H9 (cell line): ENCODE measurements at regions not wholly inside any gene's neighbourhood (a gene's known extent, or its start where the extent isn't known, plus 50 kb on each side); places are given as distances from the start of the nearest gene placed in this dataset.

Source experiments
- DNase-seq: peaks from one replicate; pipeline ENCODE4 v3.0.0-alpha.2; 2017
- H2AFZ ChIP-seq: one replicate; pipeline ENCODE4 v1.6.1; 2013; ENCODE audit warnings: mild to moderate bottlenecking, low read length, control low read depth, moderate library complexity
- H2AK5ac ChIP-seq: 2 replicates; pipeline ENCODE4 v1.6.1; 2013; ENCODE audit warnings: low read length, control low read depth, mixed read lengths; ENCODE audit not compliant: insufficient read length
- H2BK120ac ChIP-seq: one replicate; pipeline ENCODE4 v1.6.1; 2013; ENCODE audit warnings: low read depth, mild to moderate bottlenecking, low read length, control low read depth, inconsistent platforms; ENCODE audit not compliant: poor library complexity, severe bottlenecking
- H2BK12ac ChIP-seq: 2 replicates; pipeline ENCODE4 v1.6.1; 2013; ENCODE audit warnings: low read length, control low read depth, mixed read lengths, low read depth; ENCODE audit not compliant: insufficient read length
- H2BK15ac ChIP-seq: 2 replicates; pipeline ENCODE4 v1.6.1; 2013; ENCODE audit warnings: low read depth, low read length, control low read depth
- H2BK20ac ChIP-seq: one replicate; pipeline ENCODE4 v1.6.1; 2013; ENCODE audit warnings: low read depth, mild to moderate bottlenecking, low read length, control low read depth, inconsistent platforms; ENCODE audit not compliant: poor library complexity, severe bottlenecking
- H2BK5ac ChIP-seq: 2 replicates; pipeline ENCODE4 v1.6.1; 2013; ENCODE audit warnings: low read length, control low read depth, mixed read lengths; ENCODE audit not compliant: insufficient read length
- H3K14ac ChIP-seq: 2 replicates; pipeline ENCODE4 v1.6.1; 2013; ENCODE audit warnings: low read length, control low read depth; ENCODE audit not compliant: insufficient read depth
- H3K18ac ChIP-seq: 2 replicates; pipeline ENCODE4 v1.6.1; 2013; ENCODE audit warnings: low read depth, mild to moderate bottlenecking, mixed read lengths, low read length, control low read depth; ENCODE audit not compliant: insufficient read length
- H3K23ac ChIP-seq: 2 replicates; pipeline ENCODE4 v1.6.1; 2013; ENCODE audit warnings: low read length, control low read depth, mixed read lengths, low read depth; ENCODE audit not compliant: insufficient read length
- H3K23me2 ChIP-seq: 2 replicates; pipeline ENCODE4 v1.6.1; 2013; ENCODE audit warnings: low read depth, mild to moderate bottlenecking, mixed read lengths, low read length, control low read depth; ENCODE audit not compliant: insufficient read length, poor library complexity, severe bottlenecking
- H3K27ac ChIP-seq: 2 replicates; pipeline ENCODE4 v1.5.1; 2013; ENCODE audit warnings: low read length, control low read depth, mixed read lengths, low read depth; ENCODE audit not compliant: insufficient read length
- H3K27me3 ChIP-seq: 2 replicates; pipeline ENCODE4 v1.6.1; 2013; ENCODE audit warnings: low read length, control low read depth, inconsistent platforms; ENCODE audit not compliant: insufficient read depth
- H3K4ac ChIP-seq: 2 replicates; pipeline ENCODE4 v1.6.1; 2013; ENCODE audit warnings: low read depth, mild to moderate bottlenecking, control low read depth, inconsistent platforms, low read length, moderate library complexity
- H3K4me1 ChIP-seq: 2 replicates; pipeline ENCODE4 v1.6.1; 2013; ENCODE audit warnings: low read length, control low read depth, inconsistent platforms; ENCODE audit not compliant: insufficient read depth
- H3K4me2 ChIP-seq: 2 replicates; pipeline ENCODE4 v1.6.1; 2013; ENCODE audit warnings: low read length, control low read depth, mixed read lengths; ENCODE audit not compliant: insufficient read length, insufficient read depth
- H3K56ac ChIP-seq: 2 replicates; pipeline ENCODE4 v1.6.1; 2013; ENCODE audit warnings: low read depth, mild to moderate bottlenecking, mixed read lengths, low read length, control low read depth; ENCODE audit not compliant: insufficient read length
- H3K79me1 ChIP-seq: 2 replicates; pipeline ENCODE4 v1.6.1; 2013; ENCODE audit warnings: low read depth, mild to moderate bottlenecking, moderate library complexity, low read length, control low read depth, inconsistent platforms; ENCODE audit not compliant: insufficient read depth, poor library complexity, severe bottlenecking
- H3K79me2 ChIP-seq: 2 replicates; pipeline ENCODE4 v1.6.1; 2013; ENCODE audit warnings: low read length, control low read depth, inconsistent platforms; ENCODE audit not compliant: insufficient read depth
- H3K9ac ChIP-seq: 2 replicates; pipeline ENCODE4 v1.6.1; 2013; ENCODE audit warnings: low read length, control low read depth, mixed read lengths; ENCODE audit not compliant: insufficient read length; ENCODE audit errors: extremely low read depth
- H3K9me3 ChIP-seq: one replicate; pipeline ENCODE4 v1.6.1; 2013; ENCODE audit warnings: low read depth, low read length, inconsistent platforms; ENCODE audit not compliant: control insufficient read depth
- H3T11ph ChIP-seq: one replicate; pipeline ENCODE4 v1.6.1; 2013; ENCODE audit warnings: mild to moderate bottlenecking, low read length, control low read depth, inconsistent platforms
- H4K20me1 ChIP-seq: one replicate; pipeline ENCODE4 v1.6.1; 2013; ENCODE audit not compliant: control insufficient read depth, insufficient read length, insufficient read depth
- H4K5ac ChIP-seq: 2 replicates; pipeline ENCODE4 v1.6.1; 2013; ENCODE audit warnings: low read depth, mild to moderate bottlenecking, mixed read lengths, low read length, control low read depth; ENCODE audit not compliant: insufficient read length
- H4K8ac ChIP-seq: replicated peaks from 2 replicates; pipeline ENCODE4 v1.6.1; 2013; ENCODE audit warnings: low read length, control low read depth, mixed read lengths, low read depth; ENCODE audit not compliant: insufficient read length
- H4K91ac ChIP-seq: 2 replicates; pipeline ENCODE4 v1.6.1; 2013; ENCODE audit warnings: low read depth, mild to moderate bottlenecking, moderate library complexity, mixed read lengths, low read length, control low read depth; ENCODE audit not compliant: insufficient read length
- H3K27ac Mint-ChIP-seq, 3 experiments: 2 replicates in 2 of 3; 3 replicates in 1 of 3; pipeline ENCODE4 v1.8.0; 2020 to 2021; ENCODE audit warnings: mixed read lengths in 3 of 3, mild to moderate bottlenecking in 1 of 3, moderate library complexity in 1 of 3
- H3K27me3 Mint-ChIP-seq: 2 replicates; pipeline ENCODE4 v1.8.0; 2021; ENCODE audit warnings: low read depth, mild to moderate bottlenecking, moderate library complexity, mixed read lengths
- H3K36me3 Mint-ChIP-seq, 3 experiments: 2 replicates in 2 of 3; 3 replicates in 1 of 3; pipeline ENCODE4 v1.8.0; 2020 to 2021; ENCODE audit warnings: low read depth in 3 of 3, mixed read lengths in 3 of 3; ENCODE audit not compliant: insufficient read depth in 1 of 3
- H3K4me1 Mint-ChIP-seq, 2 experiments: 2 replicates each; pipeline ENCODE4 v1.8.0; 2020; ENCODE audit warnings: mixed read lengths in 2 of 2
- H3K4me3 Mint-ChIP-seq, 2 experiments: 2 replicates in 1 of 2; 3 replicates in 1 of 2; pipeline ENCODE4 v1.8.0; 2020 to 2021; ENCODE audit warnings: mild to moderate bottlenecking in 2 of 2, mixed read lengths in 2 of 2, moderate library complexity in 1 of 2
- H3K9me3 Mint-ChIP-seq, 2 experiments: 2 replicates in 1 of 2; 3 replicates in 1 of 2; pipeline ENCODE4 v1.8.0; 2020; ENCODE audit warnings: mild to moderate bottlenecking in 2 of 2, mixed read lengths in 2 of 2, moderate library complexity in 1 of 2
- WGBS: extraction: QIAGEN DNeasy Blood & Tissue Kit; methylation state at CpG from one replicate; pipeline ENCODE4 v1.1.7; 2013; ENCODE audit warnings: missing lambda C conversion rate, low lambda C conversion rate, mixed read lengths; ENCODE audit not compliant: insufficient read length; ENCODE audit errors: extremely low coverage; 5-methylcytosine and 5-hydroxymethylcytosine counted together
- TF ChIP-seq, protein P1 (sequence below): fragments of 200-600 bp; sonication (generic); conservative IDR thresholded peaks from 3 replicates; pipeline ENCODE4 v1.8.0; 2021; ENCODE audit warnings: antibody characterized with exemption, mild to moderate bottlenecking

DNA sequence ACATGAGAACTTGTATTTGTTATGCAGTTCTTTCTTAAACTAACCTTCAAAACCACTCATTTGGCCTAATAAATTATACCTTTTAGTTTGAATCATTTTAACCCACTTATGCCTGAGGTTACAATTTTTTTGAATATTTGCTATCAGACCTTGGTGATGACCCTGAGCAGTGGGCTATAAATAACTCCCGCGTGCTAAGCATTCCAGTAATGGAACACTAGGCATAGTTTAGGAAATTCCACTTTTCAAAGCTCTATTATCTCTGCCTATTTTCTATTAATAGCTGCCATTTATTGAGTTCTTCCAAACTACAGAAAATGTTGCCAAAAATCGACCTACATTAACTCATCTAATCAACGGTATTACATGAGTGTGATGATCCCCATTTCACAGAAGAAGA, 993.4 kb upstream of the FAT3 start:
- H3K9ac ChIP-seq: no peak overlapping the region
- H2AFZ ChIP-seq: no peak overlapping the region
- H3K18ac ChIP-seq: no peak overlapping the region
- no peak overlapping the region for H3T11ph ChIP-seq
- Mint-ChIP-seq H3K27ac (no peak overlapping the region), H3K4me3 (no peak overlapping the region), H3K4me1 (peaks cover 5 to 13% of the 10 kb centered on the region in 2 experiments; a peak in 3 of 4 replicates), H3K36me3 (no peaks in the 10 kb centered on the region; a peak in 1 of 7 replicates), H3K9me3 (peaks cover 1% of the 10 kb centered on the region in 2 experiments; a peak in 2 of 5 replicates), H3K27me3 (no peaks in the 10 kb centered on the region)
- no peaks in the 10 kb centered on the region for H3K79me2 ChIP-seq
- no peaks in the 10 kb centered on the region for H3K23me2 ChIP-seq
- no peaks in the 10 kb centered on the region for H3K79me1 ChIP-seq
- H4K91ac ChIP-seq: no peak overlapping the region
- no peak for DNase-seq
- H3K27ac ChIP-seq: no peak overlapping the region
- H2BK120ac ChIP-seq: no peak overlapping the region
- no peak overlapping the region for H4K5ac ChIP-seq
- H2BK5ac ChIP-seq: no peak overlapping the region
- H3K23ac ChIP-seq: no peak overlapping the region
- H3K4me2 ChIP-seq: no peak overlapping the region
- no peaks in the 10 kb centered on the region for H3K27me3 ChIP-seq
- H4K20me1 ChIP-seq: no peaks in the 10 kb centered on the region
- H2BK15ac ChIP-seq: no peak overlapping the region
- no peak overlapping the region for H3K56ac ChIP-seq
- no peaks in the 10 kb centered on the region for H3K4me1 ChIP-seq
- H3K14ac ChIP-seq: no peak overlapping the region
- WGBS: no CpG with 5 or more reads among the region's 4 CpGs
- H2BK20ac ChIP-seq: no peak overlapping the region
- H2BK12ac ChIP-seq: no peak overlapping the region
- H4K8ac ChIP-seq: no peak overlapping the region
- no peak overlapping the region for H2AK5ac ChIP-seq
- no peak overlapping the region for H3K4ac ChIP-seq
- TF ChIP-seq, protein P1, sequence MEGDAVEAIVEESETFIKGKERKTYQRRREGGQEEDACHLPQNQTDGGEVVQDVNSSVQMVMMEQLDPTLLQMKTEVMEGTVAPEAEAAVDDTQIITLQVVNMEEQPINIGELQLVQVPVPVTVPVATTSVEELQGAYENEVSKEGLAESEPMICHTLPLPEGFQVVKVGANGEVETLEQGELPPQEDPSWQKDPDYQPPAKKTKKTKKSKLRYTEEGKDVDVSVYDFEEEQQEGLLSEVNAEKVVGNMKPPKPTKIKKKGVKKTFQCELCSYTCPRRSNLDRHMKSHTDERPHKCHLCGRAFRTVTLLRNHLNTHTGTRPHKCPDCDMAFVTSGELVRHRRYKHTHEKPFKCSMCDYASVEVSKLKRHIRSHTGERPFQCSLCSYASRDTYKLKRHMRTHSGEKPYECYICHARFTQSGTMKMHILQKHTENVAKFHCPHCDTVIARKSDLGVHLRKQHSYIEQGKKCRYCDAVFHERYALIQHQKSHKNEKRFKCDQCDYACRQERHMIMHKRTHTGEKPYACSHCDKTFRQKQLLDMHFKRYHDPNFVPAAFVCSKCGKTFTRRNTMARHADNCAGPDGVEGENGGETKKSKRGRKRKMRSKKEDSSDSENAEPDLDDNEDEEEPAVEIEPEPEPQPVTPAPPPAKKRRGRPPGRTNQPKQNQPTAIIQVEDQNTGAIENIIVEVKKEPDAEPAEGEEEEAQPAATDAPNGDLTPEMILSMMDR: no peak
- H3K9me3 ChIP-seq: no peaks in the 10 kb centered on the region
